ENCODE measurements at regions not wholly inside any gene's neighbourhood (a gene's known extent, or its start where the extent isn't known, plus 50 kb on each side); places are given as distances from the start of the nearest gene placed in this dataset.

- Histone ChIP-seq H3K27me3 (ENCODE audit: control insufficient read depth in 2 of 2, insufficient read depth in 2 of 2, low read length in 2 of 2) (no peaks in the 10 kb centered on the region), H3K9me3 (ENCODE audit: control insufficient read depth in 2 of 2, low read length in 2 of 2) (no peaks in the 10 kb centered on the region), H3K36me3 (ENCODE audit: control insufficient read depth in 2 of 2, insufficient read depth in 2 of 2, low read length in 2 of 2) (no peaks in the 10 kb centered on the region), H3K4me3 (ENCODE audit: low read length in 2 of 2) (no peak overlapping the region), H3K9ac (ENCODE audit: low read depth in 1 of 2, low read length in 2 of 2) (no peak overlapping the region), H3K27ac (ENCODE audit: low read depth in 2 of 2, low read length in 2 of 2) (no peak overlapping the region), H3K4me1 (ENCODE audit: control insufficient read depth in 2 of 2, insufficient read depth in 2 of 2, low read length in 2 of 2) (no peaks in the 10 kb centered on the region)
Observed at GRCh38 chr4:136400829-136401228, 1131.5 kb downstream of the PCDH18 start.

DNA sequence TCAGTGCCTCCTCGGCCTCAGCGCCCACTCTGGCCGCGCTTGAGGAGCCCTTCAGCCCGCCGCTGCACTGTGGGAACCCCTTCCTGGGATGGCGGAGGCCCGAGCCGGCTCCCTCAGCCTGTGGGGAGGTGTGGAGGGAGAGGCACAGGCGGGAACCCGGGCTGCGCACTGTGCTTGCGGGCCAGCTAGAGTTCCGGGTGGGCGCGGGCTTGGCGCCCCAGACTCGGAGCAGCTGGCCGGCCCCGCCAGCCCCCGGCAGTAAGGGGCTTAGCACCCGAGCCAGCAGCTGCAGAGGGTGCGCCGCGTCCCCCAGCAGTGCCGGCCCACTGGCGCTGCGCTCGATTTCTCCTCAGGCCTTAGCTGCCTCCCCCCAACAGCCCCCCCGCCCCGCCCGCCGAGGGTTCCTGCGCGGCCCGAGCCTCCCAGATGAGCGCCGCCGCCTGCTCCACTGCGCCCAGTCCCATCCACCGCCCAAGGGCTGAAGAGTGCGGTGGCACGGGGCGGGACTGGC, 1137.0 kb downstream of the PCDH18 start:
- Histone ChIP-seq H3K4me3 (ENCODE audit: low read length in 2 of 2) (no peak overlapping the region), H3K36me3 (ENCODE audit: control insufficient read depth in 2 of 2, insufficient read depth in 2 of 2, low read length in 2 of 2) (no peaks in the 10 kb centered on the region), H3K27me3 (ENCODE audit: control insufficient read depth in 2 of 2, insufficient read depth in 2 of 2, low read length in 2 of 2) (no peaks in the 10 kb centered on the region), H3K9me3 (ENCODE audit: control insufficient read depth in 2 of 2, low read length in 2 of 2) (no peaks in the 10 kb centered on the region), H3K9ac (ENCODE audit: low read depth in 1 of 2, low read length in 2 of 2) (no peak overlapping the region), H3K4me1 (ENCODE audit: control insufficient read depth in 2 of 2, insufficient read depth in 2 of 2, low read length in 2 of 2) (no peaks in the 10 kb centered on the region), H3K27ac (ENCODE audit: low read depth in 2 of 2, low read length in 2 of 2) (no peak overlapping the region)

DNA sequence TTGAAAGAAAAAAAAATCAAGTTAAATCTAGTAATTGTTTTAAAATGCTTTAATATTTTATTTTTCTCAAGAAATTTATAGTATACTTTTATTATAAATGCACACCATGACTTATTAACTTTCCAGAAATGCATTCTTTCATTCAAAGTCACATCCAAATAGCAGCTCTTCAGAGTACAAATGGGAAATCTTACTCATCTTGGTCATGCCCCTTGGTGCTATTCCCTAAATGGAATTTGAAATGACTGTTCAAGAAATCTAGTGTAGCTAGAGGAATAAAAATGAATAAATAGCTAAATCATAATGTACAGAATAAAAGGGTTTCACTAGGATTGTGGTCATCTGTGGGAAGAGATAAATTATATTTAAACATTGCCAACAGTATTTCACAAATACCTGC, 1139.7 kb downstream of the PCDH18 start:
- Histone ChIP-seq H3K4me1 (ENCODE audit: control insufficient read depth in 2 of 2, insufficient read depth in 2 of 2, low read length in 2 of 2) (no peaks in the 10 kb centered on the region), H3K9ac (ENCODE audit: low read depth in 1 of 2, low read length in 2 of 2) (no peak overlapping the region), H3K9me3 (ENCODE audit: control insufficient read depth in 2 of 2, low read length in 2 of 2) (no peaks in the 10 kb centered on the region), H3K27ac (ENCODE audit: low read depth in 2 of 2, low read length in 2 of 2) (no peak overlapping the region), H3K36me3 (ENCODE audit: control insufficient read depth in 2 of 2, insufficient read depth in 2 of 2, low read length in 2 of 2) (no peaks in the 10 kb centered on the region), H3K27me3 (ENCODE audit: control insufficient read depth in 2 of 2, insufficient read depth in 2 of 2, low read length in 2 of 2) (no peaks in the 10 kb centered on the region), H3K4me3 (ENCODE audit: low read length in 2 of 2) (no peak overlapping the region)

GRCh38 chr4:136390824-136391223, 1141.5 kb downstream of the PCDH18 start:
- Histone ChIP-seq H3K27me3 (ENCODE audit: control insufficient read depth in 2 of 2, insufficient read depth in 2 of 2, low read length in 2 of 2) (no peaks in the 10 kb centered on the region), H3K36me3 (ENCODE audit: control insufficient read depth in 2 of 2, insufficient read depth in 2 of 2, low read length in 2 of 2) (no peaks in the 10 kb centered on the region), H3K9ac (ENCODE audit: low read depth in 1 of 2, low read length in 2 of 2) (no peak overlapping the region)

GRCh38 chr4:136383082-136383481, 1149.2 kb downstream of the PCDH18 start:
- H3K4me1 ChIP-seq (ENCODE audit: control insufficient read depth in 2 of 2, insufficient read depth in 2 of 2, low read length in 2 of 2) = no peaks in the 10 kb centered on the region
- H3K36me3 ChIP-seq (ENCODE audit: control insufficient read depth in 2 of 2, insufficient read depth in 2 of 2, low read length in 2 of 2) = no peaks in the 10 kb centered on the region
- no peaks in the 10 kb centered on the region for H3K27me3 ChIP-seq (ENCODE audit: control insufficient read depth in 2 of 2, insufficient read depth in 2 of 2, low read length in 2 of 2)
- H3K9ac ChIP-seq (ENCODE audit: low read depth in 1 of 2, low read length in 2 of 2) = no peak overlapping the region
- H3K27ac ChIP-seq (ENCODE audit: low read depth in 2 of 2, low read length in 2 of 2) = no peak overlapping the region
- H3K4me3 ChIP-seq (ENCODE audit: low read length in 2 of 2) = no peak overlapping the region
- no peaks in the 10 kb centered on the region for H3K9me3 ChIP-seq (ENCODE audit: control insufficient read depth in 2 of 2, low read length in 2 of 2)

More at GRCh38 chr4:136390824-136391223, 1141.5 kb downstream of the PCDH18 start:
- Histone ChIP-seq H3K27ac (ENCODE audit: low read depth in 2 of 2, low read length in 2 of 2) (no peak overlapping the region), H3K4me3 (ENCODE audit: low read length in 2 of 2) (no peak overlapping the region), H3K9me3 (ENCODE audit: control insufficient read depth in 2 of 2, low read length in 2 of 2) (no peaks in the 10 kb centered on the region), H3K4me1 (ENCODE audit: control insufficient read depth in 2 of 2, insufficient read depth in 2 of 2, low read length in 2 of 2) (no peaks in the 10 kb centered on the region)

DNA sequence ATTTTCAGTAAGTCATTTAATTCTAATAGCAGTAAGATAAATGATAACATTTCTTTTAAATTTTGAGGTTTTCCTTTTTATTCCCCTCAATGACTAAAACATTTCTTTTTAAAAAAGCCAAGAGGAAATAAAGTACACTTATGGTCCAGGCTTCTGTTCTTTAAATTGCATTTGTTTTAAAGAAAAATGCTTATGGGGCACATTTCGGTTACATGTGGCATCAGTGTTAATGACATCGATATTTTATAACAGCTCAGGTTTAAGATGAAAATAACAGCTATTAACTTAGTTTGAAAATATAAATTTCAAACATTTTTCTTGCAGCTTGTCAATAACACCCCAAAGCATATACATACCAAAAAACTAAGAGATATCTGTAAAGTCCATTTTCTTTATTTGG, 1161.1 kb downstream of the PCDH18 start:
- Histone ChIP-seq H3K4me1 (ENCODE audit: control insufficient read depth in 2 of 2, insufficient read depth in 2 of 2, low read length in 2 of 2) (no peaks in the 10 kb centered on the region), H3K4me3 (ENCODE audit: low read length in 2 of 2) (no peak overlapping the region), H3K27me3 (ENCODE audit: control insufficient read depth in 2 of 2, insufficient read depth in 2 of 2, low read length in 2 of 2) (no peaks in the 10 kb centered on the region), H3K36me3 (ENCODE audit: control insufficient read depth in 2 of 2, insufficient read depth in 2 of 2, low read length in 2 of 2) (no peaks in the 10 kb centered on the region), H3K27ac (ENCODE audit: low read depth in 2 of 2, low read length in 2 of 2) (no peak overlapping the region), H3K9ac (ENCODE audit: low read depth in 1 of 2, low read length in 2 of 2) (no peak overlapping the region), H3K9me3 (ENCODE audit: control insufficient read depth in 2 of 2, low read length in 2 of 2) (no peaks in the 10 kb centered on the region)

DNA sequence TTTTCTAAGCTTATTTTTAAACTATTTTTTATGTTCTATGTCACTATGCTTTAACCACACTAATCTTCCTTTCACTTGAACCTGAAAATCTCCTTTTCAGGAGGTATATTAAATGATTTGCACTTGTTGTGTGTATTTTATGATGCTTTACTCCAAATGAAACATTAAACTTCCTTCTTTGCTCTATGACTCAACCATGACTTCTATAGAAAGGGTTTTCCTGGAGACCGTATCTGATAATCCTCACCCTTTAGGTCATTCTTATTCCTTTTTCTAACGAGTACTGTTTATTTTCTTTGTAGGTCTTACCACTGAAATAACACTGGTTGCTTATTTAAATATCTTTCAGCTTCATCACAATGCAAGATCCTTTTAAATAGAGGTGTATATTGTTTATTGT, 1163.2 kb downstream of the PCDH18 start:
- H3K4me3 ChIP-seq (ENCODE audit: low read length in 2 of 2) = no peak overlapping the region
- H3K27me3 ChIP-seq (ENCODE audit: control insufficient read depth in 2 of 2, insufficient read depth in 2 of 2, low read length in 2 of 2) = no peaks in the 10 kb centered on the region
- no peaks in the 10 kb centered on the region for H3K9me3 ChIP-seq (ENCODE audit: control insufficient read depth in 2 of 2, low read length in 2 of 2)

GRCh38 chr4:136357556-136357955, 1174.7 kb downstream of the PCDH18 start:
- Histone ChIP-seq H3K9me3 (ENCODE audit: control insufficient read depth in 2 of 2, low read length in 2 of 2) (no peaks in the 10 kb centered on the region), H3K4me1 (ENCODE audit: control insufficient read depth in 2 of 2, insufficient read depth in 2 of 2, low read length in 2 of 2) (no peaks in the 10 kb centered on the region), H3K27me3 (ENCODE audit: control insufficient read depth in 2 of 2, insufficient read depth in 2 of 2, low read length in 2 of 2) (no peaks in the 10 kb centered on the region), H3K9ac (ENCODE audit: low read depth in 1 of 2, low read length in 2 of 2) (no peak overlapping the region), H3K27ac (ENCODE audit: low read depth in 2 of 2, low read length in 2 of 2) (no peak overlapping the region), H3K4me3 (ENCODE audit: low read length in 2 of 2) (no peak overlapping the region), H3K36me3 (ENCODE audit: control insufficient read depth in 2 of 2, insufficient read depth in 2 of 2, low read length in 2 of 2) (no peaks in the 10 kb centered on the region)

More for the DNA sequence above, 1163.2 kb downstream of the PCDH18 start:
- H3K9ac ChIP-seq (ENCODE audit: low read depth in 1 of 2, low read length in 2 of 2) = no peak overlapping the region
- no peak overlapping the region for H3K27ac ChIP-seq (ENCODE audit: low read depth in 2 of 2, low read length in 2 of 2)
- H3K36me3 ChIP-seq (ENCODE audit: control insufficient read depth in 2 of 2, insufficient read depth in 2 of 2, low read length in 2 of 2) = no peaks in the 10 kb centered on the region
- no peaks in the 10 kb centered on the region for H3K4me1 ChIP-seq (ENCODE audit: control insufficient read depth in 2 of 2, insufficient read depth in 2 of 2, low read length in 2 of 2)

DNA sequence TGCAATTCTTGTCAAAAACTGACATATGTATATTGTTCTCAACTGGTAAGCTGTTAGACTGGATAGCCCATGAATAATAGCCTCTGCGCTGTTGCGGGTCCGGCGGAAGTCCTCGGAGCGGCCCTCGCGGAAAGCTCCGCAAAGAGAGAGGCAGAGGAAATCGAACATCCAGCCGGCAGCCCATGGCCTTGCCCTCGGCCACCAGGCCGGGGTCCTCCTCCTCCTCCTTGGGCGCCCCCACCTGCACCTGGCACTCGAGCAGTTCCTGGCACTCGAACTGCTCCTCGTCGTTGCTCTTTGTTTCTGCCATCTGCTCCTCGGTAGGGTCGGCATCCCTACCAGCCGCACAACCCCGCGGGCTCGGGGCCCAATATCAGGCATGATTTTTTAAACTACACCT, 1176.3 kb downstream of the PCDH18 start:
- Histone ChIP-seq H3K4me3 (ENCODE audit: low read length in 2 of 2) (no peak overlapping the region), H3K36me3 (ENCODE audit: control insufficient read depth in 2 of 2, insufficient read depth in 2 of 2, low read length in 2 of 2) (no peaks in the 10 kb centered on the region), H3K27ac (ENCODE audit: low read depth in 2 of 2, low read length in 2 of 2) (no peak overlapping the region)

GRCh38 chr4:136343340-136343739, 1189.0 kb downstream of the PCDH18 start:
- H3K27me3 ChIP-seq (ENCODE audit: control insufficient read depth in 2 of 2, insufficient read depth in 2 of 2, low read length in 2 of 2) = no peaks in the 10 kb centered on the region
- H3K9me3 ChIP-seq (ENCODE audit: control insufficient read depth in 2 of 2, low read length in 2 of 2) = no peaks in the 10 kb centered on the region
- H3K4me3 ChIP-seq (ENCODE audit: low read length in 2 of 2) = no peak overlapping the region
- H3K4me1 ChIP-seq (ENCODE audit: control insufficient read depth in 2 of 2, insufficient read depth in 2 of 2, low read length in 2 of 2) = no peaks in the 10 kb centered on the region
- no peak overlapping the region for H3K27ac ChIP-seq (ENCODE audit: low read depth in 2 of 2, low read length in 2 of 2)
- no peaks in the 10 kb centered on the region for H3K36me3 ChIP-seq (ENCODE audit: control insufficient read depth in 2 of 2, insufficient read depth in 2 of 2, low read length in 2 of 2)
- no peak overlapping the region for H3K9ac ChIP-seq (ENCODE audit: low read depth in 1 of 2, low read length in 2 of 2)

More for the DNA sequence above, 1176.3 kb downstream of the PCDH18 start:
- Histone ChIP-seq H3K27me3 (ENCODE audit: control insufficient read depth in 2 of 2, insufficient read depth in 2 of 2, low read length in 2 of 2) (no peaks in the 10 kb centered on the region), H3K9me3 (ENCODE audit: control insufficient read depth in 2 of 2, low read length in 2 of 2) (no peaks in the 10 kb centered on the region), H3K4me1 (ENCODE audit: control insufficient read depth in 2 of 2, insufficient read depth in 2 of 2, low read length in 2 of 2) (no peaks in the 10 kb centered on the region), H3K9ac (ENCODE audit: low read depth in 1 of 2, low read length in 2 of 2) (no peak overlapping the region)

DNA sequence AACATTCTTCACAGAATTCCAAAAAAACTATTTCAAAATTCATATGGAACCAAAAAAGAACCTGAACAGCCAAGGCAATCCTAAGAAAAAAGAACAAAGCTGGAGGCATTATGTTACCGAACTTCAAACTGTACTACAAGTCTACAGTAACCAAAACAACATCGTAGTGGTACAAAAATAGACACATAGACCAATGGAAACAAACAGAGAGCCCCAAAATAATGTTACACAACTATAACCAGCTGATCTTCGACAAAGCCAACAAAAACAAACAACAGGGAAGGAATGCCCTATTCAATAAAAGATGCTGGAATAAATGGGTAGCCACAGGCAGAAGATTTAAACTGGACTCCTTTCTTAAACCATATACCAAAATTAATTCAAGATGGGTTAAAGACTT, 1189.6 kb downstream of the PCDH18 start:
- Histone ChIP-seq H3K9ac (ENCODE audit: low read depth in 1 of 2, low read length in 2 of 2) (no peak overlapping the region), H3K4me3 (ENCODE audit: low read length in 2 of 2) (no peak overlapping the region), H3K4me1 (ENCODE audit: control insufficient read depth in 2 of 2, insufficient read depth in 2 of 2, low read length in 2 of 2) (no peaks in the 10 kb centered on the region), H3K9me3 (ENCODE audit: control insufficient read depth in 2 of 2, low read length in 2 of 2) (no peaks in the 10 kb centered on the region), H3K27ac (ENCODE audit: low read depth in 2 of 2, low read length in 2 of 2) (no peak overlapping the region), H3K36me3 (ENCODE audit: control insufficient read depth in 2 of 2, insufficient read depth in 2 of 2, low read length in 2 of 2) (no peaks in the 10 kb centered on the region), H3K27me3 (ENCODE audit: control insufficient read depth in 2 of 2, insufficient read depth in 2 of 2, low read length in 2 of 2) (no peaks in the 10 kb centered on the region)

Data from mucosa of rectum (tissue), 2 donors.